Kidney epithelial cell (primary cell): ENCODE measurements at regions not wholly inside any gene's neighbourhood (a gene's known extent, or its start where the extent isn't known, plus 50 kb on each side); places are given as distances from the start of the nearest gene placed in this dataset.

ENCODE experiments used
- DNase-seq: peaks from one replicate; pipeline ENCODE4 v3.0.0-alpha.2; 2010; ENCODE audit warnings: low read depth
- H3K27me3 ChIP-seq: 2 replicates; pipeline ENCODE4 v1.6.0; 2011; ENCODE audit warnings: low read length; ENCODE audit not compliant: control insufficient read depth, insufficient read depth
- H3K36me3 ChIP-seq: 2 replicates; pipeline ENCODE4 v1.5.1; 2011; ENCODE audit warnings: low read length; ENCODE audit not compliant: control insufficient read depth, insufficient read depth
- H3K4me3 ChIP-seq: 2 replicates; pipeline ENCODE4 v1.5.1; 2011; ENCODE audit warnings: low read depth, mild to moderate bottlenecking, control low read depth, low read length
- TF ChIP-seq, protein P1 (sequence below): IDR thresholded peaks from 2 replicates; pipeline ENCODE4 v1.5.1; 2011; ENCODE audit warnings: mild to moderate bottlenecking, moderate library complexity, low read length, control low read depth, inconsistent platforms; ENCODE audit not compliant: insufficient read depth, poor library complexity, severe bottlenecking

DNA sequence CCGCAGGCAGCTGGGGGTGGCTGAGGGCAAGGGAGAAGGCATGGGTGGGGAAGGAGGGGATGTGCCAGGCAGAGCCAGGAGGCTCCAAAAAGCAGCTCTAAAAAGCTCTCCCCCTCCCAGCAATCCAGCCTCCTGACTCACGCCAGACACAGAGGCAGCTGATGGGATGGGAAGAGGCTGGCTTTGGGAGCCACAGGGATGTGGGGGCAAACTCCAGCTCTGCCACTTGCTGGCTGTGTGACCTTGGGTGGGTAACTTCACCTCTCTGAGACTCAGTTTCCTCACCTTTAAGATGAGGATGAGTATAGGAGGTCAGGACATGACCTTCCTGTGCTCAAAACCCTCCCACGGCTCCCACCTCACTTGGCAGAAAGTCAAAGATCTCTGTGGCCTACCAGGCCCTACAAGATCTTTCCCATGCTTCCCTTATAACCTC, 148.9 kb downstream of the CEBPB start:
- TF ChIP-seq, protein P1, sequence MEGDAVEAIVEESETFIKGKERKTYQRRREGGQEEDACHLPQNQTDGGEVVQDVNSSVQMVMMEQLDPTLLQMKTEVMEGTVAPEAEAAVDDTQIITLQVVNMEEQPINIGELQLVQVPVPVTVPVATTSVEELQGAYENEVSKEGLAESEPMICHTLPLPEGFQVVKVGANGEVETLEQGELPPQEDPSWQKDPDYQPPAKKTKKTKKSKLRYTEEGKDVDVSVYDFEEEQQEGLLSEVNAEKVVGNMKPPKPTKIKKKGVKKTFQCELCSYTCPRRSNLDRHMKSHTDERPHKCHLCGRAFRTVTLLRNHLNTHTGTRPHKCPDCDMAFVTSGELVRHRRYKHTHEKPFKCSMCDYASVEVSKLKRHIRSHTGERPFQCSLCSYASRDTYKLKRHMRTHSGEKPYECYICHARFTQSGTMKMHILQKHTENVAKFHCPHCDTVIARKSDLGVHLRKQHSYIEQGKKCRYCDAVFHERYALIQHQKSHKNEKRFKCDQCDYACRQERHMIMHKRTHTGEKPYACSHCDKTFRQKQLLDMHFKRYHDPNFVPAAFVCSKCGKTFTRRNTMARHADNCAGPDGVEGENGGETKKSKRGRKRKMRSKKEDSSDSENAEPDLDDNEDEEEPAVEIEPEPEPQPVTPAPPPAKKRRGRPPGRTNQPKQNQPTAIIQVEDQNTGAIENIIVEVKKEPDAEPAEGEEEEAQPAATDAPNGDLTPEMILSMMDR: no peak
- DNase-seq: no peak
- H3K27me3 ChIP-seq: no peaks in the 10 kb centered on the region

DNA sequence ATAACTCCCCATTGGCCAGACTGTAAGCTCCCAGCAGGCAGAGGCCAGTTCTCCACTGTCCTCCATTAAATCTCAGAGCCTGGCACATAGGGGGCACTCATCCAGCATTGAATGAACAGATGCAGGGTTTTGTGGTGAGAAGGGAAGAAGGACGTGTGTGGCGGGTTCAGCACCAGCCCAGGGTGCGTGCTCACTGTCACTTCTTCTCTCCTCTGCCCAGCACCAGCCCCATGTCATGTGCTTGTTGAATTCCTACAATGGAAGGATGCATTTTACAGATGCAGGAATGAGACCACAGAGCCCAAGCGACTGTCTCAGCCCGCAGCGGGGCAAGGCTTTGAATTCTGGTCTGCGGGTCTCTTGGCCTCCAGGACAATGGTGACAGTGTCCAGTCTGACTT, 149.9 kb downstream of the CEBPB start:
- H3K4me3 ChIP-seq: no peak overlapping the region

More for the DNA sequence above, 148.9 kb downstream of the CEBPB start:
- no peak overlapping the region for H3K4me3 ChIP-seq
- H3K36me3 ChIP-seq: no peaks in the 10 kb centered on the region

DNA sequence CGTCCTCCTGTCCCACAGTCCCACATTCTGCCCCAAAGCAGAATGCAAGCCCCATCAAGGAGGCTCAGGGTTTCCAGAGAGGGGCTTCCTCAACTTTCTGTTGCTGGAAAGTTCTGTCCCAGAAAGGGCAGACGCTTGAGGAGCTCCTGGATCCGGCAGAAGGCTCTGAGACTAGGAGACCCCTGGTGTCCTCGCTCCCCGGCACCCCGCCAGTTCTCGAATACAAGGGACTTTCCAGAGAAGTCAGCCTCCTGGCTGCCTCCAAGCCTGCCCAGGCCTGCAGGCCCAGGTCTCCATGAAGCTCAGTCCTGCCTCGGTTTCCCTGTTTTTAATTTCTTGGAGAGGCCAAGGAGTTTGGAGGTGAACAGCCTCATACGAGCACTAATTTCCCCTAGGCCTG, 150.4 kb downstream of the CEBPB start:
- TF ChIP-seq, protein P1: no peak
- H3K4me3 ChIP-seq: no peak overlapping the region
- no peaks in the 10 kb centered on the region for H3K36me3 ChIP-seq
- no peaks in the 10 kb centered on the region for H3K27me3 ChIP-seq
- DNase-seq: no peak

More for the DNA sequence above, 149.9 kb downstream of the CEBPB start:
- no peak for DNase-seq
- Histone ChIP-seq H3K27me3 (no peaks in the 10 kb centered on the region), H3K36me3 (no peaks in the 10 kb centered on the region)
- TF ChIP-seq, protein P1: no peak

DNA sequence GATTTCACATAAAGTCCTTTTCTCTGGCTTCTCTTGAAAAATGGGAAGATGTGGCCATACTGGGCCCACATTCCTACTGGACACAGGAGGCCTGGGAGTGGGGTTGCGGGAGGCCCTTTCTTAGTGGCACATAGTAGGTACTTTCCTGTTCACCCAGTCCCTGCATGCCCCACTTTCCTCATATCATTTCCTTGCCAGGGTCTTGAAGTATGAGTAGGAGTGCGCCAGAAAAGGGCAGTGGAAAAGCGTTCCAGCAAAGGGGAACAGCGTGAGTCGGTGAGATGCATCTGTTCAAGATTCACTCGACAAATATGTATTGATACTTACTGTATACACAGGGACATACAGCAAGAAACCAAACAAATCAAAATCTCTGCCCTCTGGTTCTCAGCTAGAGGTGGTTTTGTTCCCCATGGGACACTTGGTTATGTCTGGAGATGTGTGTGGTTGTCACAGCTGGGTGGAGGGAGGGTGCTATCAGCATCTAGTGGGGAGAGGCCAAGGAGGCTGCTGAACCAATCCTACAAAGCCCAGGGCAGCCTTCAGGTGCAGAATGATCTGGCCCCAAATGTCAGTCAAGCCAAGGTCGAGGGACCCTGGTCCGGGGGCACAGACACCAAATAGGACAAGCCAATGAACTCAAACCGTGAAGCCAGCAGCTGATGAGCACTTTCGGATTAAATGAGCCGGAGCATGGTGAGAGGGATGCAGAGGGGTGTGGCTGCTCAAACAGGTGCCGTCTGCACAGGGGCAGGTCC, 151.4 kb downstream of the CEBPB start:
- DNase-seq: no peak
- no peaks in the 10 kb centered on the region for H3K36me3 ChIP-seq
- TF ChIP-seq, protein P1: no peak
- H3K4me3 ChIP-seq: no peak overlapping the region
- no peaks in the 10 kb centered on the region for H3K27me3 ChIP-seq

DNA sequence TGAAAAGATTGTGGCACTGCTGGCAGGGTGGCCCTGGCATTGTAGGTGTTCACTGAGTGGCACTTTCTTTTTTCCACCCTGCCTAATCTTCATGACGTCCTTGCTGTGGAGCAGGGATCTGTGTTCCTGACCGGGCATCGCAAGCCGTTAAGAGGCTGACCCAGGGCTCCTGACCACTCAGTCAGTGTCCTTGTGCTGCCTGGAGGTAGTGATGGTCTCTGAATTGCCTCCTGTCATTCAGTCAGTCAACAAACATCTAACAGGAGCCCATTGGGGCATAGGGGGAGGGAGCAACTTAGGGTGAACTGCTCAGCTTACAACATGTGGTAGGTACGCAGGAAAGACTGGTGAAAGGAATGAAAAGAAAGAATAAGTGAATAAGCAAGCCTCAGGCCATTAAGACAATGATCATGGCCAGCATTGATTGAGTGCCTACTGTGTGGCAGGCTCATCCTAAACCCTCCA, 152.0 kb downstream of the CEBPB start:
- H3K27me3 ChIP-seq: no peaks in the 10 kb centered on the region
- DNase-seq: no peak
- TF ChIP-seq, protein P1: no peak
- H3K36me3 ChIP-seq: no peaks in the 10 kb centered on the region
- no peak overlapping the region for H3K4me3 ChIP-seq

DNA sequence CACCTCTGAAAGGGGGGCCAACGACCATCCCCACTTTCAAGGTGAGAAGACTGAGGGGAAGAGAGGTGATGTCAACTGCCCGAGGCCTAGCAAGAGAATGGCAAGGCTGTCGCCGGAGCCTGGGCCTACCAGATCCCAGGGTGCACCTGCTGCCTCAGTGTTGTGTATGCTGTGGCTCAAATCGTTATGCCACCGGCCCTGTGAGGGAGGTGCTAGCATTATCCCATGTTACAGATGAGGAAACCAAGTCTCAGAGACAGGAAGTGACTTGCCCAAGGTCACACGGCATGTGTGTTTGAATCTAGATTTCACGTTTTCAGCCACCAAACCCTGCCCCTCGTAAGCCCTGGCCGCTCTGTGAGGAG, 152.5 kb downstream of the CEBPB start:
- TF ChIP-seq, protein P1: no peak
- no peak for DNase-seq
- Histone ChIP-seq H3K36me3 (no peaks in the 10 kb centered on the region), H3K4me3 (no peak overlapping the region), H3K27me3 (no peaks in the 10 kb centered on the region)
